HEK293 (cell line): ENCODE measurements at regions not wholly inside any gene's neighbourhood (a gene's known extent, or its start where the extent isn't known, plus 50 kb on each side); places are given as distances from the start of the nearest gene placed in this dataset.

Experiments
- CTCF ChIA-PET: fragments of 350-600 bp; formaldehyde crosslinking; extraction: SDS; loops from one replicate; lab custom pipeline; 2021; ENCODE audit warnings: antibody characterized with exemption; lab: Yijun Ruan, JAX
- POLR2A ChIA-PET: fragments of 300-600 bp; formaldehyde crosslinking; extraction: SDS; loops from one replicate; lab custom pipeline; 2020; ENCODE audit warnings: antibody characterized with exemption, inconsistent platforms; lab: Yijun Ruan, JAX
- H3K27ac ChIP-seq: fragments of 200-500 bp; sonication (Bioruptor generic); 2 replicates; pipeline ENCODE4 v1.5.1; 2014; ENCODE audit warnings: low read depth, low read length, control low read depth, inconsistent platforms; ENCODE audit errors: extremely low read depth
- H3K36me3 ChIP-seq, 2 experiments: fragments of 200-500 bp in 1 of 2; sonication (Bioruptor generic) in 1 of 2; 1 replicate in 1 of 2; 2 replicates in 1 of 2; pipeline ENCODE4 v1.5.1; 2014 to 2017; ENCODE audit warnings: inconsistent platforms in 2 of 2, low read length in 2 of 2; ENCODE audit not compliant: control insufficient read depth in 2 of 2, insufficient read depth in 1 of 2
- H3K4me1 ChIP-seq: fragments of 200-500 bp; sonication (Bioruptor generic); 2 replicates; pipeline ENCODE4 v1.5.1; 2014; ENCODE audit warnings: mild to moderate bottlenecking, low read length, inconsistent platforms; ENCODE audit not compliant: control insufficient read depth, insufficient read depth
- H3K4me3 ChIP-seq: 2 replicates; pipeline ENCODE4 v1.5.1; 2011; ENCODE audit warnings: low read depth, mild to moderate bottlenecking, control low read depth, low read length, moderate library complexity
- H3K9me3 ChIP-seq: fragments of 200-500 bp; sonication (Bioruptor generic); 2 replicates; pipeline ENCODE4 v1.5.1; 2014; ENCODE audit warnings: low read depth, low read length, inconsistent platforms; ENCODE audit not compliant: control insufficient read depth, insufficient read depth
- BCL11A ChIP-seq: fragments of 450-650 bp; formaldehyde crosslinking; IDR thresholded peaks from 2 replicates; pipeline ENCODE4 v1.5.1; 2016; ENCODE audit warnings: low read depth, missing biosample characterization, missing genetic modification characterization
- GLI4 ChIP-seq: fragments of 450-650 bp; formaldehyde crosslinking; IDR thresholded peaks from 2 replicates; pipeline ENCODE4 v1.5.1; 2016; ENCODE audit warnings: missing biosample characterization, missing genetic modification characterization
- KLF7 ChIP-seq: fragments of 450-650 bp; formaldehyde crosslinking; IDR thresholded peaks from 2 replicates; pipeline ENCODE4 v1.5.1; 2016; ENCODE audit warnings: missing biosample characterization, missing genetic modification characterization, borderline replicate concordance
- KLF8 ChIP-seq: fragments of 450-650 bp; formaldehyde crosslinking; IDR thresholded peaks from 2 replicates; pipeline ENCODE4 v1.5.1; 2016; ENCODE audit warnings: missing biosample characterization, missing genetic modification characterization
- PATZ1 ChIP-seq: fragments of 450-650 bp; formaldehyde crosslinking; IDR thresholded peaks from 2 replicates; pipeline ENCODE4 v1.5.1; 2016; ENCODE audit warnings: missing biosample characterization, missing genetic modification characterization
- SP3 ChIP-seq: fragments of 450-650 bp; formaldehyde crosslinking; IDR thresholded peaks from 2 replicates; pipeline ENCODE4 v1.5.1; 2016; ENCODE audit warnings: missing biosample characterization, missing genetic modification characterization
- YY2 ChIP-seq: fragments of 450-650 bp; formaldehyde crosslinking; IDR thresholded peaks from 2 replicates; pipeline ENCODE4 v1.5.1; 2016; ENCODE audit warnings: missing biosample characterization, missing genetic modification characterization
- ZBTB21 ChIP-seq: fragments of 450-650 bp; formaldehyde crosslinking; IDR thresholded peaks from 2 replicates; pipeline ENCODE4 v1.5.1; 2017; ENCODE audit warnings: missing biosample characterization, missing genetic modification characterization
- ZBTB7A ChIP-seq: fragments of 450-650 bp; formaldehyde crosslinking; IDR thresholded peaks from 2 replicates; pipeline ENCODE4 v1.5.1; 2016; ENCODE audit warnings: low read depth, missing biosample characterization, missing genetic modification characterization
- ZFP69B ChIP-seq: fragments of 450-650 bp; formaldehyde crosslinking; IDR thresholded peaks from 2 replicates; pipeline ENCODE4 v1.5.1; 2016; ENCODE audit warnings: missing biosample characterization, missing genetic modification characterization
- ZNF132 ChIP-seq: fragments of 450-650 bp; formaldehyde crosslinking; IDR thresholded peaks from 2 replicates; pipeline ENCODE4 v1.5.1; 2017; ENCODE audit warnings: missing biosample characterization, missing genetic modification characterization, borderline replicate concordance
- ZNF221 ChIP-seq: fragments of 450-650 bp; formaldehyde crosslinking; IDR thresholded peaks from 2 replicates; pipeline ENCODE4 v1.5.1; 2017; ENCODE audit warnings: missing biosample characterization, missing genetic modification characterization, borderline replicate concordance
- ZNF37A ChIP-seq: fragments of 450-650 bp; IDR thresholded peaks from 2 replicates; pipeline ENCODE4 v1.5.1; 2018; ENCODE audit warnings: missing biosample characterization, missing genetic modification characterization
- ZNF391 ChIP-seq: fragments of 450-650 bp; formaldehyde crosslinking; IDR thresholded peaks from 2 replicates; pipeline ENCODE4 v1.5.1; 2016; ENCODE audit warnings: low read depth, missing biosample characterization, missing genetic modification characterization, borderline replicate concordance
- ZNF398 ChIP-seq: fragments of 450-650 bp; formaldehyde crosslinking; IDR thresholded peaks from 2 replicates; pipeline ENCODE4 v1.5.1; 2017; ENCODE audit warnings: missing biosample characterization, missing genetic modification characterization
- ZNF426 ChIP-seq: fragments of 450-650 bp; formaldehyde crosslinking; IDR thresholded peaks from 2 replicates; pipeline ENCODE4 v1.5.1; 2017; ENCODE audit warnings: missing biosample characterization, missing genetic modification characterization, mild to moderate bottlenecking, inconsistent platforms, moderate library complexity
- ZNF473 ChIP-seq: fragments of 450-650 bp; formaldehyde crosslinking; IDR thresholded peaks from 2 replicates; pipeline ENCODE4 v1.5.1; 2017; ENCODE audit warnings: missing biosample characterization, missing genetic modification characterization
- ZNF548 ChIP-seq: fragments of 450-650 bp; formaldehyde crosslinking; IDR thresholded peaks from 2 replicates; pipeline ENCODE4 v1.5.1; 2016; ENCODE audit warnings: missing biosample characterization, missing genetic modification characterization
- ZNF558 ChIP-seq: fragments of 450-650 bp; formaldehyde crosslinking; IDR thresholded peaks from 2 replicates; pipeline ENCODE4 v1.5.1; 2016; ENCODE audit warnings: missing biosample characterization, missing genetic modification characterization
- ZNF623 ChIP-seq: fragments of 450-650 bp; formaldehyde crosslinking; IDR thresholded peaks from 2 replicates; pipeline ENCODE4 v1.5.1; 2016; ENCODE audit warnings: missing biosample characterization, missing genetic modification characterization
- ZNF677 ChIP-seq: fragments of 450-650 bp; IDR thresholded peaks from 2 replicates; pipeline ENCODE4 v1.5.0; 2018; ENCODE audit warnings: missing biosample characterization, mild to moderate bottlenecking, missing genetic modification characterization, moderate library complexity
- ZNF701 ChIP-seq: fragments of 450-650 bp; formaldehyde crosslinking; IDR thresholded peaks from 2 replicates; pipeline ENCODE4 v1.5.1; 2016; ENCODE audit warnings: missing biosample characterization, missing genetic modification characterization
- ZNF843 ChIP-seq: fragments of 450-650 bp; formaldehyde crosslinking; IDR thresholded peaks from 2 replicates; pipeline ENCODE4 v1.5.1; 2016; ENCODE audit warnings: missing biosample characterization, missing genetic modification characterization
- TF ChIP-seq, protein P1 (sequence below): fragments of 450-650 bp; formaldehyde crosslinking; IDR thresholded peaks from 2 replicates; pipeline ENCODE4 v1.5.1; 2016; ENCODE audit warnings: missing biosample characterization, missing genetic modification characterization
- TF ChIP-seq, protein P2 (sequence below): fragments of 450-650 bp; formaldehyde crosslinking; IDR thresholded peaks from 2 replicates; pipeline ENCODE4 v1.5.1; 2016; ENCODE audit warnings: missing biosample characterization, missing genetic modification characterization
- TF ChIP-seq, protein P3 (sequence below): fragments of 450-650 bp; formaldehyde crosslinking; IDR thresholded peaks from 2 replicates; pipeline ENCODE4 v1.5.1; 2016; ENCODE audit warnings: missing biosample characterization, missing genetic modification characterization

GRCh38 chr5:40025586-40025985 lies 600.8 kb upstream of the DAB2 start:
- no peaks in the 10 kb centered on the region for H3K4me1 ChIP-seq
- H3K27ac ChIP-seq = no peak overlapping the region
- TF ChIP-seq ZNF677 (tag by site-specific recombination) (no peak), ZNF391 (tag by site-specific recombination) (no peak), GLI4 (no peak), ZNF548 (no peak), ZNF398 (tag by site-specific recombination) (no peak), ZNF221 (no peak), ZNF558 (tag by site-specific recombination) (no peak), PATZ1 (tag by site-specific recombination) (no peak), YY2 (tag by site-specific recombination) (no peak), SP3 (tag by site-specific recombination) (no peak)
- TF ChIP-seq, protein P1, sequence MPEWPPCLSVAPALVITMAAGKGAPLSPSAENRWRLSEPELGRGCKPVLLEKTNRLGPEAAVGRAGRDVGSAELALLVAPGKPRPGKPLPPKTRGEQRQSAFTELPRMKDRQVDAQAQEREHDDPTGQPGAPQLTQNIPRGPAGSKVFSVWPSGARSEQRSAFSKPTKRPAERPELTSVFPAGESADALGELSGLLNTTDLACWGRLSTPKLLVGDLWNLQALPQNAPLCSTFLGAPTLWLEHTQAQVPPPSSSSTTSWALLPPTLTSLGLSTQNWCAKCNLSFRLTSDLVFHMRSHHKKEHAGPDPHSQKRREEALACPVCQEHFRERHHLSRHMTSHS (tag by site-specific recombination) = no peak
- H3K9me3 ChIP-seq = no peaks in the 10 kb centered on the region
- ChIA-PET POLR2A (no interaction called here), CTCF (no interaction called here)
- no peak overlapping the region for H3K4me3 ChIP-seq
- H3K36me3 ChIP-seq = no peaks in the 10 kb centered on the region

GRCh38 chr5:40022057-40022456 lies 597.3 kb upstream of the DAB2 start:
- POLR2A ChIA-PET = no interaction called here
- H3K27ac ChIP-seq = no peak overlapping the region
- no peaks in the 10 kb centered on the region for H3K36me3 ChIP-seq
- H3K4me1 ChIP-seq = no peaks in the 10 kb centered on the region
- no peak overlapping the region for H3K4me3 ChIP-seq
- CTCF ChIA-PET = no interaction called here
- H3K9me3 ChIP-seq = no peaks in the 10 kb centered on the region
- TF ChIP-seq, protein P2, sequence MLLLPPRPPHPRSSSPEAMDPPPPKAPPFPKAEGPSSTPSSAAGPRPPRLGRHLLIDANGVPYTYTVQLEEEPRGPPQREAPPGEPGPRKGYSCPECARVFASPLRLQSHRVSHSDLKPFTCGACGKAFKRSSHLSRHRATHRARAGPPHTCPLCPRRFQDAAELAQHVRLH (tag by site-specific recombination) = no peak
- no peak for TF ChIP-seq ZNF701 (tag by site-specific recombination)
- no peak for TF ChIP-seq KLF7
- TF ChIP-seq KLF8 (tag by site-specific recombination) = no peak
- TF ChIP-seq, protein P3, sequence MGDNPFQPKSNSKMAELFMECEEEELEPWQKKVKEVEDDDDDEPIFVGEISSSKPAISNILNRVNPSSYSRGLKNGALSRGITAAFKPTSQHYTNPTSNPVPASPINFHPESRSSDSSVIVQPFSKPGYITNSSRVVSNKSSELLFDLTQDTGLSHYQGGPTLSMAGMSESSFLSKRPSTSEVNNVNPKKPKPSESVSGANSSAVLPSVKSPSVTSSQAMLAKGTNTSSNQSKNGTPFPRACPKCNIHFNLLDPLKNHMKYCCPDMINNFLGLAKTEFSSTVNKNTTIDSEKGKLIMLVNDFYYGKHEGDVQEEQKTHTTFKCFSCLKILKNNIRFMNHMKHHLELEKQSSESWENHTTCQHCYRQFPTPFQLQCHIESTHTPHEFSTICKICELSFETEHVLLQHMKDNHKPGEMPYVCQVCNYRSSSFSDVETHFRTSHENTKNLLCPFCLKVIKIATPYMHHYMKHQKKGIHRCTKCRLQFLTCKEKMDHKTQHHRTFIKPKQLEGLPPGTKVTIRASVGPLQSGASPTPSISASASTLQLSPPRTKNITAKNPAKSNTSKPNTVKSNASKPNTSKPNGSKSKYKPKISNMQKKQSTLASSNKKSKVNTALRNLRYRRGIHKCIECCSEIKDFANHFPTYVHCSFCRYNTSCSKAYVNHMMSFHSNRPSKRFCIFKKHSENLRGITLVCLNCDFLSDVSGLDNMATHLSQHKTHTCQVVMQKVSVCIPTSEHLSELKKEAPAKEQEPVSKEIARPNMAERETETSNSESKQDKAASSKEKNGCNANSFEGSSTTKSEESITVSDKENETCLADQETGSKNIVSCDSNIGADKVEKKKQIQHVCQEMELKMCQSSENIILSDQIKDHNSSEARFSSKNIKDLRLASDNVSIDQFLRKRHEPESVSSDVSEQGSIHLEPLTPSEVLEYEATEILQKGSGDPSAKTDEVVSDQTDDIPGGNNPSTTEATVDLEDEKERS (tag by site-specific recombination) = no peak
- TF ChIP-seq ZBTB7A (tag by site-specific recombination) = no peak
- no peak for TF ChIP-seq ZNF623 (tag by site-specific recombination)
- no peak for TF ChIP-seq ZNF37A
- no peak for TF ChIP-seq ZFP69B (tag by site-specific recombination)
- TF ChIP-seq ZNF426 = no peak
- no peak for TF ChIP-seq BCL11A
- TF ChIP-seq YY2 (tag by site-specific recombination) = no peak
- TF ChIP-seq ZNF132 (tag by site-specific recombination) = no peak
- no peak for TF ChIP-seq ZBTB21 (tag by site-specific recombination)
- no peak for TF ChIP-seq ZNF843 (tag by site-specific recombination)
- no peak for TF ChIP-seq ZNF473
